OCI-LY7 (cell line): ENCODE measurements at regions not wholly inside any gene's neighbourhood (a gene's known extent, or its start where the extent isn't known, plus 50 kb on each side); places are given as distances from the start of the nearest gene placed in this dataset.

ENCODE experiments used
- CTCF ChIP-seq: fragments of 200-600 bp; sonication (generic); conservative IDR thresholded peaks from 2 replicates; pipeline ENCODE4 v1.5.1; 2014; ENCODE audit warnings: mild to moderate bottlenecking, antibody characterized with exemption, low read length, moderate library complexity, mixed read lengths
- EZH2phosphoT487 ChIP-seq: fragments of 200-600 bp; sonication (generic); IDR thresholded peaks from 2 replicates; pipeline ENCODE4 v1.6.1; 2018; ENCODE audit warnings: low read depth, borderline replicate concordance, mild to moderate bottlenecking, mixed run types, antibody characterized with exemption, low read length, moderate library complexity, mixed read lengths

DNA sequence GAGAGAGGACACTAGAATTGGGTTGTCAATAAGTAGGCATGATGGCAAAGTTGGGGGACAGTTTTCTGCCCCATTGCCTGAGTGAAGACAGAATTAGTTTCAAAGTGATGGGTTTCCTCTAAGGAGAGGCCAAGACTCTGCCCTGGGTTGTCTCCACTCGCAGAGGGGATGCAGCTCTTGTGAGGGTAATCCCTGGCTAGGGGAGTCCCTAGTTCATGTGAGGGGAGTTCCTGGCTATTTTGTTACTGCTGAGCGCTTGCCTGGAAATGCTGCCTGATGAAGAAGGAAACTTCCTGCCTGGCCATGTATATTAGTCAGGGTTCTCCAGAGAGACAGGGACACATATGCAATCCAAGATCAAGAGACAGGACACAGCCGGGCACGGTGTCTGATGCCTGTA, 501.5 kb downstream of the BCL11A start:
- no peak for TF ChIP-seq CTCF
- no peak for TF ChIP-seq EZH2phosphoT487
